Gastrocnemius medialis (tissue), 4 donors: ENCODE measurements at regions not wholly inside any gene's neighbourhood (a gene's known extent, or its start where the extent isn't known, plus 50 kb on each side); places are given as distances from the start of the nearest gene placed in this dataset.

Experiments used
- ATAC-seq, 2 donors: fragments of 150-250 bp; one replicate each; pipeline ENCODE4 v1.9.1; 2016
- DNase-seq, 2 donors: peaks; one replicate each; pipeline ENCODE4 v3.0.0-alpha.2; 2019
- H3K27ac ChIP-seq, 4 donors: fragments of 200-600 bp; sonication (generic); 1 replicate in 1 of 4; 2 replicates in 3 of 4; pipeline ENCODE4 v1.5.1; 2016 to 2018; ENCODE audit warnings: mild to moderate bottlenecking in 2 of 4, moderate library complexity in 1 of 4
- H3K27me3 ChIP-seq, 3 donors: fragments of 200-600 bp; sonication (generic) in 2 of 3; 1 replicate in 1 of 3; 2 replicates in 2 of 3; pipeline versions ENCODE4 v1.5.1 to v1.6.0; 2016 to 2019; ENCODE audit warnings: mild to moderate bottlenecking in 1 of 3, moderate library complexity in 1 of 3
- H3K36me3 ChIP-seq, 2 donors: fragments of 200-600 bp; sonication (generic) in 1 of 2; one replicate each; pipeline ENCODE4 v1.5.1; 2017 to 2018
- H3K4me1 ChIP-seq, 2 donors: fragments of 200-600 bp; sonication (generic) in 1 of 2; one replicate each; pipeline ENCODE4 v1.5.1; 2016 to 2017; ENCODE audit warnings: mild to moderate bottlenecking in 2 of 2
- H3K4me3 ChIP-seq, 4 donors: fragments of 200-600 bp; sonication (generic) in 3 of 4; 1 replicate in 1 of 4; 2 replicates in 3 of 4; pipeline ENCODE4 v1.5.1; 2016 to 2019; ENCODE audit warnings: mild to moderate bottlenecking in 2 of 4
- H3K9me3 ChIP-seq, 3 donors: fragments of 200-600 bp; sonication (generic) in 2 of 3; 1 replicate in 1 of 3; 2 replicates in 2 of 3; pipeline ENCODE4 v1.5.1; 2016 to 2019
- POLR2A ChIP-seq, 2 donors: fragments of 450-650 bp; IDR thresholded peaks; one replicate each; pipeline ENCODE4 v1.6.1; 2017; ENCODE audit warnings: antibody characterized with exemption in 2 of 2, mild to moderate bottlenecking in 2 of 2, moderate library complexity in 2 of 2
- in situ Hi-C, 4 donors: fragments of 200-750 bp; cut with MboI; loops; one replicate each; pipeline versions ENCODE4 v1.15.0 to v1.8.0; 2017; ENCODE audit warnings: low sequenced_read_pairs in 4 of 4
- intact Hi-C: fragments of 100-400 bp; cut with DNase I; formaldehyde crosslinking; loops from one replicate; pipeline ENCODE4 v1.15.1; 2023; ENCODE audit warnings: low total_unique reads
- TF ChIP-seq, protein P1 (sequence below), 5 experiments: fragments of 450-650 bp in 3 of 5; fragments of 200-600 bp in 2 of 5; sonication (generic) in 2 of 5; IDR thresholded peaks in 4 of 5; conservative IDR thresholded peaks in 1 of 5; 1 replicate in 4 of 5; 2 replicates in 1 of 5; pipeline ENCODE4 v1.5.1; 2016 to 2019; ENCODE audit warnings: antibody characterized with exemption in 5 of 5, mild to moderate bottlenecking in 3 of 5, moderate library complexity in 3 of 5

DNA sequence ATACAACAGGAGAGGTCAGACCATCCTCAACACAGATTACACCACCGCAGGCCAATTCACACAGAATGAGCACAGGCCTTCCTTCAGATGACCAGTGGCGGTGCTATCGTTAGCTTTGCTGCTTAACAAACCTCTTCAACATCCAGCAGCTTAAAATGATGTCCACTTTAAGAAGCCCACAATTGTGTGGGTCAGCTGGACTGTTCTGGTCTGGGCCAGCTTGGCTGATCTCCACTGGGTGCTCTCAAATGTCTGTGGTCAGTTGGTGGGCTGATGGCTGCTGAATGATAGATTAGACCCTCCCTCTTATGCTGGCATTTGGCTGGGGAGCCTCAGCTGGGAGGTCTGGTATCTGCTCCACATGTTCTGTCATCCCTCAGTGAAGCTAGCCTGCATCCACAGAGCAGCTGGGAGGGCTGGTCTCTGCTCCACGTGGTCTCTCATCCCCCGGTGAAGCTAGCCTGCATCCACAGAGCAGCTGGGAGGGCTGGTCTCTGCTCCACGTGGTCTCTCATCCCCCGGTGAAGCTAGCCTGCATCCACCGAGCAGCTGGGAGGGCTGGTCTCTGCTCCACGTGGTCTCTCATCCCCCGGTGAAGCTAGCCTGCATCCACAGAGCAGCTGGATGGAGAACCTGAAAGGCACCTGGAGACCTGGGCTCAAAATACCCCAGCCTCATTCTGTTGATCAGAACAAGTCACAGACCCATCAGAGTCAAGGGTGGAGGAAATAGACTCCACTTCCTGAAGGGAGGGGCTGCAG lies 203.6 kb upstream of the DIO3 start:
- Histone ChIP-seq H3K4me1 (peaks cover 0 to 3% of the 10 kb centered on the region in 2 donors), H3K9me3 (no peaks in the 10 kb centered on the region), H3K27me3 (no peaks in the 10 kb centered on the region), H3K4me3 (no peak overlapping the region), H3K27ac (no peak overlapping the region), H3K36me3 (no peaks in the 10 kb centered on the region)
- no peak for TF ChIP-seq POLR2A (IDR thresholded peaks at IDR 0.05)
- TF ChIP-seq, protein P1, sequence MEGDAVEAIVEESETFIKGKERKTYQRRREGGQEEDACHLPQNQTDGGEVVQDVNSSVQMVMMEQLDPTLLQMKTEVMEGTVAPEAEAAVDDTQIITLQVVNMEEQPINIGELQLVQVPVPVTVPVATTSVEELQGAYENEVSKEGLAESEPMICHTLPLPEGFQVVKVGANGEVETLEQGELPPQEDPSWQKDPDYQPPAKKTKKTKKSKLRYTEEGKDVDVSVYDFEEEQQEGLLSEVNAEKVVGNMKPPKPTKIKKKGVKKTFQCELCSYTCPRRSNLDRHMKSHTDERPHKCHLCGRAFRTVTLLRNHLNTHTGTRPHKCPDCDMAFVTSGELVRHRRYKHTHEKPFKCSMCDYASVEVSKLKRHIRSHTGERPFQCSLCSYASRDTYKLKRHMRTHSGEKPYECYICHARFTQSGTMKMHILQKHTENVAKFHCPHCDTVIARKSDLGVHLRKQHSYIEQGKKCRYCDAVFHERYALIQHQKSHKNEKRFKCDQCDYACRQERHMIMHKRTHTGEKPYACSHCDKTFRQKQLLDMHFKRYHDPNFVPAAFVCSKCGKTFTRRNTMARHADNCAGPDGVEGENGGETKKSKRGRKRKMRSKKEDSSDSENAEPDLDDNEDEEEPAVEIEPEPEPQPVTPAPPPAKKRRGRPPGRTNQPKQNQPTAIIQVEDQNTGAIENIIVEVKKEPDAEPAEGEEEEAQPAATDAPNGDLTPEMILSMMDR (IDR thresholded peaks at IDR 0.05 in 4 of 5, conservative IDR thresholded peaks at IDR 0.05 in 1 of 5) = no peak
- intact Hi-C loops (no loop called here), in situ Hi-C loops (no loop called here)
- DNase-seq (no peak), ATAC-seq (no peak)

DNA sequence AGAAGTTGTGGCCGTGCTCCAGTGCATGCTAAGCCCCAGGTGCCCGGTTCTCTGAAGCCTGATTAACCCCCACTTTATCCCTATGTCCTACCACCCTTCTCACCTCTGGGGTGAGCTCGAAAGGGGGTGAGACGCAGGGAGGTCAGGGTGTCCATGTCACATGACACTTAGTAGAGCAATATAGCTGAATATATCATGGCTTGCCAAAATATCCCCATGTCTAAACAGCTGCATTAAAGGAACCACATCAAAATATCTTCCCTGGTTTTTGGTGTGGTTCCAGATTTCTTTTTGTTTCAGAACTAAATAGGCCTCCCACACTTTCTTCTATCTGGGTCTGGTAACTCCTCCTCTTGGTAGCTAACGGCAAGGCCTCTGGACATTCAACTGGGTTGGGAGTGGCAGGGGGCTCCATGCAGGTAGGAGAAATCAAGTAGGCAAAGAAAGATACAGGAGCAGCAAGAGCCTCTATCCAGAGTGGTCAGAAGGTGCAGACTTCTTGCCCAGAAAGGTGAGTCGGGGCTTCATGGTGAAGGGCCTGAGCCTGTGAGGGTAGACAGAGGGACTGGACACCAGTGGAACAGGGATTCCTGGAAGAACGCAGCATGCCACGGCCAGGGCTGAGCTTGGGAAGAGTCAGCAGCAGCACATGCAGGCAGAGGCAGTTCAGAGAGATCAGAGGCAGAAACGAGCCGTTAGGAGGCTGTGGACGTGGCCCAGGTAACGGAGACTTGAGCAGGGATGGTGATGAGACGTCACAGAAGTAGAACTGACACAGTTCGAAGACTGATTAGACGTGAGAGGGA lies 202.8 kb upstream of the DIO3 start:
- Histone ChIP-seq H3K9me3 (no peaks in the 10 kb centered on the region), H3K27ac (peak overlapping the region; percentile 47 to 65 (median 50)), H3K27me3 (peaks cover 0 to 4% (median 0%) of the 10 kb centered on the region in 3 donors), H3K4me1 (peaks cover 0 to 3% of the 10 kb centered on the region in 2 donors), H3K36me3 (no peaks in the 10 kb centered on the region), H3K4me3 (no peak overlapping the region)
- DNase-seq (no peak), ATAC-seq (no peak)
- intact Hi-C loops = no loop called here
- TF ChIP-seq, protein P1 (IDR thresholded peaks at IDR 0.05 in 4 of 5, conservative IDR thresholded peaks at IDR 0.05 in 1 of 5) = no peak
- no peak for TF ChIP-seq POLR2A (IDR thresholded peaks at IDR 0.05)
- in situ Hi-C loops = no loop called here

DNA sequence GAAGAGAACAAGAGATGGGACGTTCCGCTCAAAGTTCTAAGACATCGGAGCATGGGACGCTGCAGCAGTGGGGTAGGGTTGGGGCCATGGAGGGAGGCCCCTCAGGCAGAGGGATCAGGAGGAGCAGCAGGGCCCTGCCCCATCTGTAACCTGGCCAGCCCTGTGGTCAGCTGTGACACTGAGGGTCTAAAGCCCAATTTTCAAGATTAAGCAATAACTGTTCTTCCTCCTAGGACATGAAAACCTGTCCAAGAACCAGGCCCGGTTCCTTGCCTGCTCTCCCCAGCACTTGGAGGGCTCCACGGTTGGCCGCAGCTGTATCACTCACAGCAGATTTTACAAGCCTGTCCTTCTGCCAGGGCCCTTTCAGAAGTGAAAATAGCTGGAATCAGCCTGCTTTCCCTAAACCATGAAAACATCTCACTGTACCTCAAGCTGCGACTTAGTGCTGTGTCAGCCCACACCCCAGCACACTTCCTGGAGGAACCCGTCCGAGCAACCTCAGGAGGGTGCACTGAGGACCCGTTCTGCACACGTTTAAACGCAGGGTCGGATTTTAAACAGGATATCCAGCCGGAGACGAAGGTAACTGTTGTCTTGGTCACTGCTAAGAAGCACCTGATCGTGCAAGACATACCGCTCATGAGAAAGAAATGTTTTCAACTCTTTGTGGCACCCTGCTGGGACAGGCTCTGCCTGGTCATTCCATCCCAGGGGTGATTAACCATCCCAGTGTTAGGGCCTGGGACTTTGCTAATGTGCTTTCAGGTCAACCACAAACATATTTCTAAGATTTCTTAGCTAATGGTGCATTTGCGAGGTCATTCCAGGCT lies 201.9 kb upstream of the DIO3 start:
- Histone ChIP-seq H3K4me1 (peaks cover 0 to 3% of the 10 kb centered on the region in 2 donors), H3K27ac (peak overlapping the region; percentile 47 to 66 (median 56)), H3K4me3 (no peak overlapping the region), H3K9me3 (no peaks in the 10 kb centered on the region), H3K36me3 (no peaks in the 10 kb centered on the region), H3K27me3 (peaks cover 0 to 4% (median 4%) of the 10 kb centered on the region in 3 donors)
- DNase-seq = peak; percentile 52 to 75
- no peak for TF ChIP-seq POLR2A (IDR thresholded peaks at IDR 0.05)
- TF ChIP-seq, protein P1 (IDR thresholded peaks at IDR 0.05 in 4 of 5, conservative IDR thresholded peaks at IDR 0.05 in 1 of 5) = no peak
- in situ Hi-C loops (no loop called here), intact Hi-C loops (loop anchor here (10.0 kb wide), 1 partner anchor 695 kb away; no protein-coding TSS in a partner anchor)
- peak; percentile 53 to 55 for ATAC-seq

DNA sequence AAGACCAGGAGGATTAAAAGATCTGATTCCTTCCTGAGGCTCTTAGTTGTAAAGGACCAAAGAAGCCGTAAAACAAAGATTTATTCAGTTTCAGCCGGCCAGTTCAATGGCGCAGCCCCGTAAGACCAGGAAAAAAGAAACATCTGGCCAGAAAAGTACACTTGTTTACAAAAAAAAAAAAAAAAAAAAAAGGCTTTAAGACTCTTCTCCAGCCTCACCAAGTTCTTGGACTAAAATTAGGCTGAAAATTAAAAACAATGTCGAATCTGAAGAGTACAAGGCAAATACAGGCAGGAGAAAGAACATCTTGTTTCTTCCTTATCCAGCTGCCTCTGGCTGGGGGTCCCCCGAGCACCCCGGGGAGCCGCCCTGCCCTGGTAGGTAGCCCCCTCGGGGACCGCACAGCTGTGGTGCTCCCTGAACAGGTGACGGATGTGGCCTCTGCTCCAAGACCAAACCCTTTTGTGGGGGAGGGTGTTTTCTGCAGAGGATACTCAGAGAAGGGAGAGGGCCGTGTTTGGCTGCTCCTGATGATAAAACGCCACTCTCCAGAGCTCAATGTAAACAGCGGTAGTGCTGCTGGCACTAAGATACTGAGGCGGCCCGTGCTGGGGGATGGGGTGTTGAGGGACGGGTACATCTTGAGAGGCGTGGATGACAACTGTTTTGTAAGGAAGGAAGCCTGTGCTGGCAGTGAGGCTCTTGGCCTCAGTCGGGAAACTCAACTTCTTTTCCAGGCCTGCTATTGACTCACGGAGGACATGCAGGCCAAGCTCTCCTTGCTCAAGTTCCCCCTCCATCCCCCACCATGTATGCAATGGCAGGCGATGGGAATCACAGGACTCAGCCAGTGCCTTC lies 201.0 kb upstream of the DIO3 start:
- peaks cover 0 to 3% of the 10 kb centered on the region in 2 donors for H3K4me1 ChIP-seq
- ATAC-seq (peak; percentile 42 to 64), DNase-seq (peak; percentile 68 to 83)
- peaks cover 4 to 13% (median 7%) of the 10 kb centered on the region in 3 donors for H3K27me3 ChIP-seq
- H3K27ac ChIP-seq = peak overlapping the region; percentile 48 to 73 (median 66)
- H3K36me3 ChIP-seq = no peaks in the 10 kb centered on the region
- H3K9me3 ChIP-seq = no peaks in the 10 kb centered on the region
- intact Hi-C loops (loop anchor here (10.0 kb wide), 1 partner anchor 695 kb away; no protein-coding TSS in a partner anchor), in situ Hi-C loops (no loop called here)
- TF ChIP-seq, protein P1 (IDR thresholded peaks at IDR 0.05 in 4 of 5, conservative IDR thresholded peaks at IDR 0.05 in 1 of 5) = no peak
- TF ChIP-seq POLR2A (IDR thresholded peaks at IDR 0.05) = no peak
- no peak overlapping the region for H3K4me3 ChIP-seq
